AG04449 (cell line): ENCODE measurements at regions not wholly inside any gene's neighbourhood (a gene's known extent, or its start where the extent isn't known, plus 50 kb on each side); places are given as distances from the start of the nearest gene placed in this dataset.

ENCODE experiments used
- CTCF ChIA-PET: fragments of 350-600 bp; formaldehyde crosslinking; extraction: SDS; loops from one replicate; lab custom pipeline; 2021; ENCODE audit warnings: antibody characterized with exemption; lab: Yijun Ruan, JAX
- POLR2A ChIA-PET: fragments of 400-600, 350-600 bp; formaldehyde crosslinking; extraction: SDS; loops from one replicate; lab custom pipeline; 2020; ENCODE audit warnings: antibody characterized with exemption, inconsistent platforms; lab: Yijun Ruan, JAX
- DNase-seq: peaks from one replicate; pipeline ENCODE4 v3.0.0-alpha.2; 2010; ENCODE audit warnings: low read depth, low spot score
- H3K4me3 ChIP-seq: 2 replicates; pipeline ENCODE4 v1.5.1; 2011; ENCODE audit warnings: low read depth, mild to moderate bottlenecking, control low read depth, low read length
- TF ChIP-seq, protein P1 (sequence below): IDR thresholded peaks from one replicate; pipeline ENCODE4 v1.5.1; 2011; ENCODE audit warnings: mild to moderate bottlenecking, moderate library complexity, low read length, control low read depth, inconsistent platforms; ENCODE audit not compliant: insufficient read depth; ENCODE audit errors: missing control alignments

DNA sequence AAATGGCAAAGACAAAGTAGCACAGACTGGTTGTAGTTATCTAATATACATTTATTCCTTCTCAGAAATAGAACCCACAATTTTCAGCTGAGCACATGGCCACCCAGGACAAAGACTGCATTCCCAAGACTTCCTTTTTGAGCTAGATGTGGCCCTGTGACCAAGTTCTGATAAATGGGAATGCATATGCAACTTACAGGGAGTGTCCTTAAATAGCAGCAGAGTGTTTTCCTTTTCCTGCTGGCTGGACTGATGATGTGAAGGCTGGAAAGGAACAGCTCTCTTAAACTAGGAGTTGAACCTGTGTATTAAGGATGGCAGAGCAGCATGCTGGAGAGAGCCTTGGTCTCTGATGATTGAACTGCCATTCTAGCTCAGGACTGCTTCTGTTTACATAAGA lies 74.7 kb upstream of the TNPO1 start:
- H3K4me3 ChIP-seq = no peak overlapping the region
- TF ChIP-seq, protein P1, sequence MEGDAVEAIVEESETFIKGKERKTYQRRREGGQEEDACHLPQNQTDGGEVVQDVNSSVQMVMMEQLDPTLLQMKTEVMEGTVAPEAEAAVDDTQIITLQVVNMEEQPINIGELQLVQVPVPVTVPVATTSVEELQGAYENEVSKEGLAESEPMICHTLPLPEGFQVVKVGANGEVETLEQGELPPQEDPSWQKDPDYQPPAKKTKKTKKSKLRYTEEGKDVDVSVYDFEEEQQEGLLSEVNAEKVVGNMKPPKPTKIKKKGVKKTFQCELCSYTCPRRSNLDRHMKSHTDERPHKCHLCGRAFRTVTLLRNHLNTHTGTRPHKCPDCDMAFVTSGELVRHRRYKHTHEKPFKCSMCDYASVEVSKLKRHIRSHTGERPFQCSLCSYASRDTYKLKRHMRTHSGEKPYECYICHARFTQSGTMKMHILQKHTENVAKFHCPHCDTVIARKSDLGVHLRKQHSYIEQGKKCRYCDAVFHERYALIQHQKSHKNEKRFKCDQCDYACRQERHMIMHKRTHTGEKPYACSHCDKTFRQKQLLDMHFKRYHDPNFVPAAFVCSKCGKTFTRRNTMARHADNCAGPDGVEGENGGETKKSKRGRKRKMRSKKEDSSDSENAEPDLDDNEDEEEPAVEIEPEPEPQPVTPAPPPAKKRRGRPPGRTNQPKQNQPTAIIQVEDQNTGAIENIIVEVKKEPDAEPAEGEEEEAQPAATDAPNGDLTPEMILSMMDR = no peak
- no peak for DNase-seq
- ChIA-PET POLR2A (no interaction called here), CTCF (no interaction called here)

DNA sequence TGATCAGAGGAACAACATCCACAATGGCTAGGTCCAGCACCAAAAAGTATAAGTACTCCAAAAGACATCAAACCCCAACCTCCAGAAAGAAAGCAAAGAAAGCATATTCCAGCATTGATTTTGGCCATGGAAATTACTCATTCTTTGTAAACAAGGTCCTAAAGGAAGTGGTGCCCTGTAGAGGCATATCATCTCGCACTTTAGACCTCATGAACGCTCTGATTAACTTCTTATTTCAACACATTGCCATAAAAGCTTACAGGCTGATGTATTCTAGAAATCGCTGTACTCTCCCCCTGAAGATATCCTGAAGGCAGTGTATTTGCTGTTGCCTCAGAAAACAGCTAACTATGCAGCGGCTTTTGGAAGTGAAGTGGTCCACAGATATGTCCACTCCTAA lies 82.7 kb upstream of the TNPO1 start:
- ChIA-PET CTCF (no interaction called here), POLR2A (no interaction called here)
- no peak overlapping the region for H3K4me3 ChIP-seq
- DNase-seq = no peak
- TF ChIP-seq, protein P1 = no peak

DNA sequence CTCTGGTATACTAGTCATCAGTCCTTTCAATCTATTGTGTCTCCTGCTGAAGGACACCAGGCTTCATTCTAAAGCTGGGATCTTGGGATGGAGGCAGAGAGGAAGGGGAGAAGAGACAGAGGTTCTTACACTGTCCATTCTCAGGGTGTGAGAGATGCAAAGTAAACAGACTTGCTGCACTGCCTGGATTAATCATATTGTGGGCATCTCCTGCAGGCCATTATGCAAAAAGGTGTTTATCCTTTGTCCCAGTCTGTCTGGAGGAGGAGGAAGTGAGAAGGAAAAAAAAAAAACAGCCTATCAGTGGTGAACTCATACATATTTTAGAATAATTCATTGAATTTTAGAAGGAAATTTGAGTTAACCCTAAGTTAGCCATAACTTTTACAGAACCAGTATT lies 92.9 kb upstream of the TNPO1 start:
- POLR2A ChIA-PET = no interaction called here
- TF ChIP-seq, protein P1 = no peak
- CTCF ChIA-PET = no interaction called here
- no peak for DNase-seq
- no peak overlapping the region for H3K4me3 ChIP-seq

DNA sequence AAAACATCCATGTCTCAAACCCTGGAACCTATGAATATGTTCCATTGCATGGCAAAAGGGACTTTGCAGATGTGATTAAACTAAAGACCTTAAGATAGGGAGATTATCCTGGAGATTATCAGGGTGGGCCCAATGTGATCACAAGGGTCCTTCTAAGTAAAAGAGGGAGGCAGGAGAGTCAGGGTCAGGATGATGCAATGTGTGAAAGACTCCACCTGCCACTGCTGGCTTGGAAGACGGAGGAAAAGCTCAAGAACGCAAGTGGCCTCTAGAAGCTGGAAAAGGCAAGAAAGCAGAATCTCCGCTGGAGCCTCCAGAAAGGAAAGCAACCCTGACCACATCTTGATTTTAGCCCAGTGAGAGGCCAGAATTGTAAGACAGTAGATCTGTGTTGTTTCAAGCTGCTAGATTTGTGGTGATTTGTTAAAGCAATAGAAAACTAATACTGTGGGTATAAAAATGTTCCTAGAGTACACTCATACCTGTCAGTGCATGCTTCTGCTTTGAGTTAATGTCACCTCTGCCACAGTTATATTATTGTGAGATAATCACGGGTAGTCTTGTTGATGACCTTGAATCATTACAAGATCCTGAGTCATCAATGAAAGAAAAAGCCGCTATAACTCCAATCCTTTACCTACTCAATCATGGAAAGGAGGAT lies 93.5 kb upstream of the TNPO1 start:
- H3K4me3 ChIP-seq = no peak overlapping the region
- POLR2A ChIA-PET = no interaction called here
- no peak for DNase-seq
- TF ChIP-seq, protein P1 = no peak
- CTCF ChIA-PET = no interaction called here

DNA sequence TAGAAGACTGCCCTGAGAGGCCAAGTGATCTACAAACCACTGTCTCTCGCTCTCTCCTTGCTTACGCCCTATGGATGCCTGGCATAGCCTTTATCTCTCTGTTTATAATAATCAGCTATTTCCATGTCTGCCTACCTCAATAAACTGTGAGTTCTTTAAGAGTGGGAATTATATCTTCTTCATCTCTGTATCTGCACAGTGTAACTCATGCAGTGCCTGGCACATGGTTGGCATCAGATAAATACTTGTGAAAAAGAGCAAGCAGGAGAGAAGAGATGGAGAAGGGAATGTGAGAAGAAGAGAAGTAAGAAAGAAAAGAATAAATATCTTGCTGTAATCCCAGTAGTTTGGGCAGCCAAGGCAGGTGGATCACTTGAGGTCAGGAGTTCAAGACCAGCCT lies 94.6 kb upstream of the TNPO1 start:
- ChIA-PET CTCF (no interaction called here), POLR2A (no interaction called here)
- TF ChIP-seq, protein P1 = no peak
- no peak overlapping the region for H3K4me3 ChIP-seq
- no peak for DNase-seq

DNA sequence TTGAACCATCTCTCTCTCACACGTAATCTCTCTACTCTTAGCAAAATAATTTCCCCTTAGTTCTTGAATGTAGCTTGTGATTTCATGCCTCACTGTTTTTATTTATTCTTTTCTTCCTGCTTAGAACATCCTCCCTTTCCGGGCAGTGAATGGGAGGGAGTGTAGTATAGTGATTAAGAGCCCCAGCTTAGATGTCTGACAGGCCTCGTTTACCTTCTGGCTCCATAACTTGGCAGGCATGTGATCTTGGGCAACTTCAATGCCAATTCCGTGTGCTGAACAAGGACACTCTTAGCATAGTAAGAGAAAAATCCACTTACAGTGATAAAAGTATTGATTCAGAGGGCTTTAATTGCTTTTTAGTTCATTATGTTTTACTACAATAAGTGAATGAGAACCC lies 96.3 kb upstream of the TNPO1 start:
- POLR2A ChIA-PET = no interaction called here

More for the DNA sequence above, 96.3 kb upstream of the TNPO1 start:
- TF ChIP-seq, protein P1 = no peak
- H3K4me3 ChIP-seq = no peak overlapping the region
- CTCF ChIA-PET = no interaction called here
- DNase-seq = no peak
